OCI-LY3 (cell line): ENCODE measurements at regions not wholly inside any gene's neighbourhood (a gene's known extent, or its start where the extent isn't known, plus 50 kb on each side); places are given as distances from the start of the nearest gene placed in this dataset.

Experiments
- CTCF ChIP-seq: fragments of 200-600, 300-600 bp; sonication (generic); IDR thresholded peaks from 2 replicates; pipeline ENCODE4 v1.5.1; 2014; ENCODE audit warnings: antibody characterized with exemption, low read length, low read depth
- EZH2phosphoT487 ChIP-seq: fragments of 200-600 bp; shearing (Covaris generic); IDR thresholded peaks from 2 replicates; pipeline ENCODE4 v1.6.1; 2018; ENCODE audit warnings: antibody characterized with exemption, mixed run types, low read depth

- no peak for TF ChIP-seq CTCF
- TF ChIP-seq EZH2phosphoT487: no peak
These were observed 168.6 kb downstream of the TRIM33 start for GRCh38 chr1:114342376-114342775.
